ENCODE measurements at regions not wholly inside any gene's neighbourhood (a gene's known extent, or its start where the extent isn't known, plus 50 kb on each side); places are given as distances from the start of the nearest gene placed in this dataset.

DNA sequence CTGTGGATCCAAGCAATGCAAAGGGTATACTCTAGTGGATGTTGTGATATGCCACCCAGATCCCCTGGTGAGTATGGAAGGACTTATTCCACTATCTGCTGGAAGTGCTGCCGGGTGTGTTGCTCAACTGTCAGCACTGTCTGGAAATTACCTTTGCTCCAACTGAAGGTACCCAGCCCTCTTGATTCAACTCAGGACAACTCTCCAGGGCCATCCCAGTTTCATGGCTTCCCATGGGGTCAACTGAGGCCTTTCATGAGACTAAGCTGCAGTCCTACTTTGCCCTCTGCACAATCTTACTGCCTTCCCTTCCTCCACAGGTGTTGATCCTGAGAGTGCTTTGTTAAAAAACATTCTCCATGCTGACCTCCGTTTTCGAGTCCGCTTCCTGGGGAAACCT lies 99.8 kb downstream of the SPRY1 start:
- no peak overlapping the region for H3K27ac ChIP-seq
- TF ChIP-seq, protein P1, sequence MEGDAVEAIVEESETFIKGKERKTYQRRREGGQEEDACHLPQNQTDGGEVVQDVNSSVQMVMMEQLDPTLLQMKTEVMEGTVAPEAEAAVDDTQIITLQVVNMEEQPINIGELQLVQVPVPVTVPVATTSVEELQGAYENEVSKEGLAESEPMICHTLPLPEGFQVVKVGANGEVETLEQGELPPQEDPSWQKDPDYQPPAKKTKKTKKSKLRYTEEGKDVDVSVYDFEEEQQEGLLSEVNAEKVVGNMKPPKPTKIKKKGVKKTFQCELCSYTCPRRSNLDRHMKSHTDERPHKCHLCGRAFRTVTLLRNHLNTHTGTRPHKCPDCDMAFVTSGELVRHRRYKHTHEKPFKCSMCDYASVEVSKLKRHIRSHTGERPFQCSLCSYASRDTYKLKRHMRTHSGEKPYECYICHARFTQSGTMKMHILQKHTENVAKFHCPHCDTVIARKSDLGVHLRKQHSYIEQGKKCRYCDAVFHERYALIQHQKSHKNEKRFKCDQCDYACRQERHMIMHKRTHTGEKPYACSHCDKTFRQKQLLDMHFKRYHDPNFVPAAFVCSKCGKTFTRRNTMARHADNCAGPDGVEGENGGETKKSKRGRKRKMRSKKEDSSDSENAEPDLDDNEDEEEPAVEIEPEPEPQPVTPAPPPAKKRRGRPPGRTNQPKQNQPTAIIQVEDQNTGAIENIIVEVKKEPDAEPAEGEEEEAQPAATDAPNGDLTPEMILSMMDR (IDR thresholded peaks at IDR 0.05), result no peak
- no peak for TF ChIP-seq ZFX (IDR thresholded peaks at IDR 0.05; ENCODE audit: borderline replicate concordance)

DNA sequence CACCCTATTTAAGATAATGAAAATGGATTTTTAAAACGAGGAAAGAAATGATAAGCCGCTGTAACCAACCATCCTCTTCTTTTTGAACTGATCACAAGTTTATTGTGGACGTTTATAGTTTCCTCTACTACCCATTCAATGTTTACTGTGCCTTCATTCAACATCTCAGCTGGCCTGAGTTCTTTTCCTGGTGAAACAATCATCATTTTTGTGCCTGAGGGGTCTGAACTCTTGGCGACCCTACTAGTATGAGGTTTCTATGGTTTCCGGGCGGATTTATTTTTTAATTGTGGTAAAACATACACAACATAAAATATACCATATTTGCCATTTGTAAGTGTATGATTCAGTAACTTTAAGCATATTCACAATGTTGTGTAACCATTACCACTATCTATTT lies 100.7 kb downstream of the SPRY1 start:
- TF ChIP-seq, protein P1 (IDR thresholded peaks at IDR 0.05), result no peak
- TF ChIP-seq ZFX (IDR thresholded peaks at IDR 0.05; ENCODE audit: borderline replicate concordance), result no peak
- H3K27ac ChIP-seq, result no peak overlapping the region

DNA sequence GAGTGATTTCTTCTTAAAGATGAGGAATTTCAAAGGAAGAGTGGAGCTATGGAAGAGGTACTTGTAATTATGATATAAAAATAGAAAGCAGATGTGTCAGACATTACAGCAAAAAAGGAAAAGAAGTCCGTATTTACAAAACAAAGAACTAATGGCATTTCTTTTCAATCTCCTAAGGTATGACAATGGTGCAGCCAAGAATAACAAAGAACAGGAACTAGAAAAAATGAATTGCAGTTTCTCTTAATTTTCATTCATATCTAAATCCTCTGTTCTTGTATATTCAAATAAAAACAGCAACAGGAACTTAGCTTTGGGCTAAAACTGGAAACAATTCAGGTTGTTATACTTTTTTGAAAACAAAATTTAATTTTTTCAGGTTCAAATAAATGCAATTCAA lies 105.1 kb downstream of the SPRY1 start:
- no peak overlapping the region for H3K27ac ChIP-seq
- TF ChIP-seq ZFX (IDR thresholded peaks at IDR 0.05; ENCODE audit: borderline replicate concordance), result no peak
- TF ChIP-seq, protein P1 (IDR thresholded peaks at IDR 0.05), result no peak

DNA sequence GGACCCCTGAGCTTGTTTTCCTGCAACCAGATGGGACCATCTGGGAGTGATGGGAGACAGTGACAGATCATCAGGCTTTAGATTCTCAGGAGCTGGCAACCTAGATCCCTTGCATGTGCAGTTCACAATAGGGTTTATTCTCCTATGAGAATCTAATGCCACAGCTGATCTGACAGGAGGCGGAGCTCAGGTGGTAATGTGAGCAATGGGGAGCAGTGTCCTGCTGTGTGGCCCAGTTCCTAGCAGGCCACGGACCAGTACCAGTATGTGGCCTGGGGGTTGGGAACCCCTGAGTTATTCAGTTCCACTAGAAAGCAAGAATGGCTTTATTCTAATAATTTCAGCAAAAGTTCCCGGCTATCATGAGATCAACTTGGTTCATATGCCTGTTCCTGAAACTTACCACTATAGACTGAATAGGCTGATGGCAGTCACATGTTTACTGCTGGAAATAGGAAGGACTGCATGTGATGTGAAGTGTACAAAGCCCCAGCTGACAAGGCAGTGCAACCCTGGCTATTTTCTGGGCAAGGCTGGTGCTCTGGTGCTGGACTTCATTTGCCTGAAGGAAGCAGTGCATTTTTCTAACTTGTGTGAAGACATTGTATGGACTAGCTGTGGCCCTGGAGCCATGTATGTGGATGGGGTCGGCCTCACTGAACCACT lies 107.2 kb downstream of the SPRY1 start:
- no peak overlapping the region for H3K27ac ChIP-seq
- TF ChIP-seq, protein P1 (IDR thresholded peaks at IDR 0.05), result no peak
- TF ChIP-seq ZFX (IDR thresholded peaks at IDR 0.05; ENCODE audit: borderline replicate concordance), result no peak

DNA sequence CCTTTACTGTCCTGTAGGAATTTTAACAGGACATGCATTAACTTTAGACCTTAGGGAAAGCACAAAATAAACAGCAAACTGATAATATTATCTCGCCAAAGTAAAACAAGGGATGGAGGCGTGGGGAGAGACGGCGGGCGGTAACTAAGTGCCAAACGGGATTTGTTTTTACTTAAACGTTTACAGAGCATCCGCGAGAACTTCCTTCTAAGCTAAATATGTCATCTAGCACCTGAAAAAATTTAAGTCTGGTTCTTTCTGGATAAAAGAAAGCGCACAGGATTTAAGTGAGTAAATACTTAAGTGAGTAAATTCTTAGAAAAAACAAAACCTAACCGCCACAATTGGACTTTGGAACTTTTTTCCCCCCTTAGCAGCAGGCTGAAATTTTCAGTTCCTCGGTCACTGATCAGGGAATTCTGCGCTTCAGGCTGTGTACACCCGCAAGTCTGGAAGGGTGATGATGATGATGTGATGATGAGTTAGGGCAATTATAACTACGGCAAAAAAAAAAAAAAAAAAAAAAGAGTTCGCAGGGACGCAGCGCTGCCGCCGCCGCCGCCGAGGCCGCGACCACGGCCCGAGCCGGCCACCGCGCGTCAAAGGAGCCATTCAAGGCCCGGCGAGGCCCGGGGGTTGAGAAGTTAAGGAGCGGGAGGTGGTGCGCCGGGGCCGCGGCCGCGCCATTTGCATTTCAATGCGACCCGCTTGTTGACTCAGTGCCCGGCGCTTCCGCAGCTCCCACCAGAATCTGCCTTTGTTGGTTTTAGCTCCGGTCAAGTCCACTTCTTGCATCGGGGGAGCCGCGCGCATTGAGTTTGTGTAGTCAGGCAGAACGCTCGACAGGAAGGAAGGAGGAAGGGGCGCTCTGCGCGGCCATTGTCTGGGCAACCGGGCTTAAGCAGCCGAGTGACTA lies 108.8 kb downstream of the SPRY1 start:
- TF ChIP-seq, protein P1 (IDR thresholded peaks at IDR 0.05), result no peak
- no peak for TF ChIP-seq ZFX (IDR thresholded peaks at IDR 0.05; ENCODE audit: borderline replicate concordance)

DNA sequence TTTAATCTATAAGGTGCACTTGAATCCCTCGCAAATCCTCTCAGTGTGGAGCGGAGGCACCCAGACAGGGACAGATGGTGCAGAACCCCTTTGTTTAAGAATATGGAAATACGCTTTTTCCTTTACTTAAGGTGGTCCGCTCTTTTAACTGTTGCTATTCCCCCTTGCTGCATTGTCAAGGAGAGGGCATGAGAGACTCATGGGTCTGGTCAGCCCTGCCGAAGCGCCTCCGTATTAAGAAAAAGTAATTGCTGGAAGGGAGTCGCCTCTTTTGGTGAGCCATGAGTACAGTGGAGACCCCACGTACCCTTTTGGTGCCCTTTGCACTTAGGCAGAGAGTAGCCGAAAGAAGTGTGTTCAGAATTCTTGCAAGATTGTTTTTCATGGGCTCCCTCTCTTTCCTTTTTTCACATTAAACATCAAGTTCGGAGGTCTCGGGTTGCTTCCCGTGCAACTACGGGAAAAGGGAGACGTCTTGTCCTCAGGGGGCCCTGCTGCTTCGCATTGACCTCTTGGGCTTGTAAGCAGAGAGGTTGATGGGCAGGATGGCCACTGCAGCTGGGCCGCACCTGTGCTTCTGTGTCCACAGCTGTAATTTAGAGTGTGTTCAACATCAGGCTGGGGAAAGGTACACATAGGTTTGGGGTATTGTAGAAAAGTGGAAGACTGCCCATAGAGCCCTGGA lies 109.6 kb downstream of the SPRY1 start:
- peak overlapping the region; percentile 22; the same call in 1 of the 2 replicates for H3K27ac ChIP-seq

More for the DNA sequence above, 108.8 kb downstream of the SPRY1 start:
- peak overlapping the region; percentile 22; the same call in 1 of the 2 replicates for H3K27ac ChIP-seq

More for the DNA sequence above, 109.6 kb downstream of the SPRY1 start:
- no peak for TF ChIP-seq ZFX (IDR thresholded peaks at IDR 0.05; ENCODE audit: borderline replicate concordance)
- TF ChIP-seq, protein P1 (IDR thresholded peaks at IDR 0.05), result no peak

Measured in 22Rv1 (cell line).